GM18520 (cell line): ENCODE measurements at regions not wholly inside any gene's neighbourhood (a gene's known extent, or its start where the extent isn't known, plus 50 kb on each side); places are given as distances from the start of the nearest gene placed in this dataset.

Experiments used
- ATAC-seq: cut with Tn5 transposase; IDR thresholded peaks from one replicate; pipeline ENCODE4 v1.9.1; 2021; ENCODE audit not compliant: unreplicated experiment

DNA sequence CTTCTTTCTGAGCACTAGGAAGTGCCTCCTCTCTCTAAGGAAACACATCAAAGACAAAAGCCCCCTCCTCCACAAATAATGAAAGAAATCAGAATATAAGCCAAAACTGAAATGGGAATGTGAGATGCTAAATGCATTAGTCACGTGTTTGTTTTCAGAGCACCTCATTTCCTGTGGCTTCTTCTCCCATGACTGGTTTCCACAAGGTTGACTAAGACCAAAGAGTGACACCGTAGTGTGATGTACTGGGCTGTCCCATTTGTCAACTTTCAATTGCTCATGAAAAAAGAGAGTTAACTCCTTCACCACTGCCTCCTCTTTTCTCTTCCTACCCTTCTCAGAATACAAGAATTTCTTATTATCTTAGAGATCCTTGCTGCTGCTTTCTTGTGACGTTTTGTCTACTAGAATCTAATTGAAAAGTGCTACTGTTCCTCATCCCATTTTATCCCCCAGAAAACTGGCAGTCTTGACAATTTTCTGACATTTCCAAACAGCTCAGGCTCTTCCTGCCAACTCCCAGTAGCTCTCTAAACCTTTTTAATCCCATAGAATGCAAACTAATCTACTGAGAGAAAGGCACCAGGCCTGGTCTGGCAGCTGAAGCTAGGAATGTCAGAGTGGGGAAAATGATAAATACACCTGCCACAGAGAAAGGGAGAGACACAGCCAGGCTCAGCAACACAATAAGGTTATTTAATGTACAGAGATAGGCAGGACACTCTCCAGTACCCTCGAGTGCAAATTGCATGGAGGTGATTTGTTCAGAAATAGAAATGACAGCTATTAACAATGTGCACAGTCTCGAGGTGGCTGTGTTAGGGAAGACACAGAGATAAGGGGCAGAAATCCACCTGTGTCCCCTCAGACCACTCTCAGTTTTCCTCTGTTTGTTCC, 671.7 kb upstream of the NRSN1 start:
- no peak for ATAC-seq

DNA sequence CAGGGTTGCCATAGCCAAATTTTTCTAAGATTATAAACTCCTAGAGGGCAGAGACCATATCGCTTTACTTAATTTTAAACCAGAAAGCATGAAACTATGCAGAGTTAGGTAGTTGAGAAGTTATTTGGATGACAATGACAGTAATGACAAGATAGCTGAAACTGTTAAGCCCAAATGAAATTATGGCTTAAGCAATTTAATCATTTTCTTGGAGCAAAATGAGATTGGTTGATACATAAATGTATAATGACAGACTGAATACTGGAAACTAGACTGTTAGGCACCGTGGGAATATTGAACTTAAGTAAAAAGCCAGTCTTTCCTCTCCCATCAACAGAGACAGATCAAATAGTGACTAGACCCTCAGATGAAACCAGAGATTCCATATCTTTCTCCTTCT, 670.3 kb upstream of the NRSN1 start:
- no peak for ATAC-seq

- no peak for ATAC-seq
These were observed 669.6 kb upstream of the NRSN1 start for GRCh38 chr6:23456396-23456795.

DNA sequence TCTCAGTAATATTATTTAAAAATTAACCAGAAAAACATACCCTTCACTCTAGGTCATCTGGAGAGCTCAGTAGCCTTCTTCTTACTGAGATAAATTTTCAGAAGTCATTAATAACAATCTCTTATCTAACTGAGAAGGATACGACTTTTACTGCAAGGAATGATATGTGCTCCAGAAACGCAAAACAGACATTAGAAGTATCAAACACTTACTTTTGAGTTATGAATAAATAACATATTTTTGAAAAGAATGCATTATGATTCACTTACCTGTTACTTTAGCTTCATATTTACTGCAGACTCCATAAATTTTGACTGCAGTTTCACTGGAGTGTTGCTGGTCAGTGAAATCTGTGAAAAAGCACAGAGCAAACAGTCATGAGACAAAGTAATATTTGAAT, 668.7 kb upstream of the NRSN1 start:
- no peak for ATAC-seq

DNA sequence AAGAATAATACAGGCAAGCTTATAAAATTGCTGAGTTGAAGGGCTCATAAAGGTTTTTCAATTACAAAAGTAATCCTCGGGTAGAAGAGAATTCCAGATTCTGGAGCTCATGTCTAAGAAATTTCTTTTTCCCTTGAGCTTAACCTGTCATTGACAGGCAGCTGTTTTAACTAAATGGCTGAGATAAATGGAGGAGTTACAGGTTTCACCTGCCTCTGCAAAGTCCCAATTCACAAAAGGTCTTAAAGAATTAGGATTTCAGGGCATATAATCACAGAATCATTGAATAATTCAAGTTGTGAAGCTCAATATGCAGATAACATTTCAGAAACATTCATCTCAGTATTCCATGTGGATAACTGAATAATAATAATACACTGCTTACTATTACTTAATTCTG, 660.1 kb upstream of the NRSN1 start:
- no peak for ATAC-seq

GRCh38 chr6:23477586-23477985, 648.4 kb upstream of the NRSN1 start:
- ATAC-seq = no peak

DNA sequence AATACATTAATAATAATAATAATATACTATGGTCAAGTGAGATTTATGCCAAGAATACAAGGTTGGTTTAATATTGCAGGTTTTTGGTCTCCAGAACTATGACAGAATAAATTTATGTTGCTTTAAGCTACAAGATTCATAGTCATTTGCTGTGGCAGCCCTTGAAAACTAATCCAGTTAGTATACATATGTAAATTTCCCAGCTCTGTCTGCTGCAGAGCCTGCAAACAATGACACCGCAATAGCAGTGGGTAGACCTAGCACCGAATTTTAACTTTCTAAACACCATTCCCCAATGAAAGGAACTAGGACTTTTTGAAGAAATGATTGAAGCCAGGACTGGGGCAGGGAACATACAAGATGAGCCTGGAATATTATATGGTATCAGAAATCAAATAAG, 647.7 kb upstream of the NRSN1 start:
- ATAC-seq = no peak

GRCh38 chr6:23483896-23484295, 642.1 kb upstream of the NRSN1 start:
- ATAC-seq = no peak

GRCh38 chr6:23494367-23494766, 631.6 kb upstream of the NRSN1 start:
- ATAC-seq = no peak

- no peak for ATAC-seq
These were observed 628.0 kb upstream of the NRSN1 start for GRCh38 chr6:23498013-23498412.

DNA sequence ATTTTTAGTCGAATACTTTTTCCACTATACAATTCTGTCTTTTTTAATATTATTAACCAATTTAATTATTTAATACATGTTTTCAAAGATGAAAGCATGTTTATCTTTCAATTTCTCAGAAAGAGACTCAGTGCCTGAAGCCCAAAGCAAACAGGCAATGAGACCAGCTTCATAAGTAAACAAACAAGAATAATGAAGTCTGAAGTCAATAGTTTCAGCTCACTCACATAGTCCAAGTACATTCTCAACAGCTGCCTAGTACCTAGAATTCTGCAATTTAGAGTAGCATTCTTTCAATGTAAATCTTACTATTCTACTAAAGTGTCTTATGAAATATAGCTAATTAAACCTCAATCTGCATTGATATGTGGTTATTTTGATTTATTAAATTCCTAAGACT, 626.5 kb upstream of the NRSN1 start:
- no peak for ATAC-seq

DNA sequence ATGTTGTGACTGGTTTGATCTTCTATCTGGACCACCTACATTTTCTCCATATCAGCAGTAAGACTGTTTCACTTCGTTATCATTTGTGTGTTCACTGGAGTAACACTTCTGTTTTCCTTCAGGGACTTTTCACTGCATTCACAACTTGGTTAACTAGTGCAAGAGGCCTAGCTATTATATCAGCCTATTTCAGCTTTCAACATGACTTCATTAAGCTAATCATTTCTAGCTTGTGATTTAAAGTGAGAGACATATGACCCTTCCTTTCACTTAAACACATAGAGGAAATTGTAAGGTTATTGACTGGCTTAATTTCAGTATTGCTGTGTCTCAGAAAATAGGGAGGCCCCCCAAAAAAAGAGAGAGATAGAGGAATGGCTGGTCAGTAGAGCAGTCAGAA, 622.8 kb upstream of the NRSN1 start:
- no peak for ATAC-seq

GRCh38 chr6:23505026-23505425, 621.0 kb upstream of the NRSN1 start:
- ATAC-seq = no peak

- ATAC-seq = no peak
These were observed 615.1 kb upstream of the NRSN1 start for GRCh38 chr6:23510778-23511510.

GRCh38 chr6:23511817-23512216, 614.2 kb upstream of the NRSN1 start:
- no peak for ATAC-seq

DNA sequence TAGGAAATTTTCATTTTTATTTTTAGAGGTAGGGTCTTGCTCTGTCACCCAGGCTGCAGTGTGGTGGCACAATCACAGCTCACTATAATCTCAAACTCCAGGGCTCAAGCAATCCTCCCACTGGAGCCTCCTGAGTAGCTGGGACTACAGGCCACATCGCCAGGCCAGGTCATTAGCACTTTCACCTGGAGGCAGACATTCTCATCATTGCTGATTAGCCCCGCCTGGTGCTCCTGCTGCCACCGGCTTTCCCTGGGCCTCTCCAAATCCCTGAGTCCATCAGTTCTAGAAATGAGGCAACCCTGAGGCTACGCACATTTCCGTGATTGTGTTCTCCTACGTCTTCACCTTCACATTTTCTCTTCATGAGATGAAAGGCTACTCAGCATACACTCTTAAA, 607.7 kb upstream of the NRSN1 start:
- ATAC-seq = no peak

DNA sequence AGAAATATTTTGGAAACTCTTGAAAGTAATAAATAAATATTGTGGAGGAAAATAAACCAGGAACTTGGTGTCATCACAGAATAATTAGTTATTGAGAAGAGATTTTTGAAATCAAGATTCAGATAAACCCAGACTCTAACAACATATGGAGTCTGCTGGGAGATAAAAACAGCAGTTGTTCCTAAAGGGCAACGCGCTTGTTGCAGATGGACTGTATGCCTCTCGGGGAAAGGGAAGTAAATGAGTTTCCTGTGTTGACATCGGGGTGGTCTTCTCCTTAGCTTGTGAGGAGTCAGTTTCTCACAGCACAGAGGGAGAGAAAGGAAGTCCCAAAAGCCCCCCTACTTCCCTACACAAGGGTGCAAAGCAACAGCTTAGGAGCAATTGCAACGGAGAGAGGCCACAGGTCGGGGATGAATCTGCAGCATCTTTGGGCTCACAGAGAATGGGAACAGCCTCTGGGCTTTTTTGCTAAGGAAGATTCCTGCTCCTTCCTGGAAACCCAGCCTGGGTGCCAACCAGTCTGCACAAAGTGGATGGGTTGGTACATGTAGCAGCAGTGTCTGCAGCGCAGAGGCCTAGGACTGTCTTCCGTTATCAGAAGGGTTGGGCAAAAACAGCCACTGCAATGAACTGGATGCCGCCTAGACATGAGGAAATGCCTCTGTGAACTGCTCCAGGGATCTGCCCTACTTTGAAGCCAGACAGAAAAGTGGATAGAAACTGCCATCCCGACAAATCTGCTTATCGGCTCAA, 603.0 kb upstream of the NRSN1 start:
- ATAC-seq = no peak

DNA sequence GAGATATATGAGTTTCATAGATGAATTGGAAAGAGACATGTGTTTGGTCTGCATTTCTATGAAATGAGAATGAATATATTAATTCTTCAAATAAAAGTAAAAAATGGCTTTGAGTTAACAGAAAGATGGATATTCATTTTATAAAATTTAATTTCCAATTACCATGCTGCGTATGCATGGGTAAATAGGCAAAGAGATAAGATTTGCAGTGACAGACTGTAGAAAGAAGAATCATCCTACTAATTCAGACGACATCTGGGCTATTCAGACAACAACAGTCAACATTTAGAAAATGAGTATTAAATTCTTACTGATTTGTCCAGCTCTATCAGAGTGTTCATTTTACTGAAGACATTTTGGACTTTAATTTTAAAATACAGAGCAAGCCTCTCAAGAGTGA, 602.2 kb upstream of the NRSN1 start:
- ATAC-seq = no peak

- no peak for ATAC-seq
These were observed 601.5 kb upstream of the NRSN1 start for GRCh38 chr6:23524548-23524947.

DNA sequence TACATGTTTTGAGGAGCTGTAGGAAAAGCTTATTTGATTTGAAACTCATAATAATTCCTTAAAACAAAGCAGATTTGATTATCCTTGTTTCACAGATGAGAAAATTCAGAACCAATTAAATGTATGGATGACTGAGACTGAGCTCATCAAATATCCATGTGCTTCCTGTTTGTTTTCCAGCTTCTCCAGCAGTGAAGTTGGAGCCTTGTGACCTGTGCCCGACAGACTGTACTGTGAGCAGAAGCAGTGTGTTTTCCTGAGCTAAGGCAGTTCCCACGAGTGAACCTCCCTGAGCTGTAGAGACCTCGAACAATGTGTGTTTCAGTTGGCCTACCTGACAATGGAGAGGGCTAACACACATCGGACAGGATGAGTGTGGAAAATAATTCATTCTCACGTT, 599.5 kb upstream of the NRSN1 start:
- no peak for ATAC-seq

- no peak for ATAC-seq
These were observed 596.1 kb upstream of the NRSN1 start for GRCh38 chr6:23529902-23530301.

DNA sequence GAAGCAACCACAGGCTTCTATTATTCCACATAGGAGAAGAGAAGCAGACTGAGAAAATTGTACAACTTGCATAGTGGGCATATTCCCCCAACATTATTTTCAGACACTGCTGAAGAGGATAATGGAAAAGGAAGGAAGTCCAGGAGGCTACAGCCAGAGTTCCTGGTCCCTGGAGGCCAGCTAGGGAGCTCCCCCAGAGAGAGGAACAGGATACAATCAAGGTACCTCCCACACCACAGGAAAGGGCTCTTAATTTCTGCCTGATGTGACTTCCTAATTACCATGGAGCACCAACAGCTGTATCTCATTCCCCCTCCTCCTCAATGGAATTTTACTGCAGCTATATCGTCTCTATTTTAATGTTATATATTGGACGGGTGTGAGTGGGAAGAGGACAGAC, 594.3 kb upstream of the NRSN1 start:
- ATAC-seq = no peak
